Germinal center (tissue), 1 donor: ENCODE measurements at regions not wholly inside any gene's neighbourhood (a gene's known extent, or its start where the extent isn't known, plus 50 kb on each side); places are given as distances from the start of the nearest gene placed in this dataset.

Experiments used
- DNase-seq: peaks from one replicate; pipeline ENCODE4 v3.0.0; 2012; ENCODE audit warnings: mixed read lengths, low spot score

- DNase-seq = no peak
These were observed 594.9 kb downstream of the TECRL start for GRCh38 chr4:63814171-63814964.

GRCh38 chr4:63799166-63799565, 610.1 kb downstream of the TECRL start:
- DNase-seq = no peak

GRCh38 chr4:63795301-63795700, 613.9 kb downstream of the TECRL start:
- no peak for DNase-seq

- DNase-seq = no peak
These were observed 618.9 kb downstream of the TECRL start for GRCh38 chr4:63790377-63790776.

- no peak for DNase-seq
These were observed 621.0 kb downstream of the TECRL start for GRCh38 chr4:63788271-63788670.

- DNase-seq = no peak
These were observed 621.9 kb downstream of the TECRL start for GRCh38 chr4:63787326-63787725.

GRCh38 chr4:63786171-63786570, 623.1 kb downstream of the TECRL start:
- DNase-seq = no peak

- DNase-seq = no peak
These were observed 624.4 kb downstream of the TECRL start for GRCh38 chr4:63784822-63785221.

GRCh38 chr4:63777601-63778000, 631.6 kb downstream of the TECRL start:
- no peak for DNase-seq

GRCh38 chr4:63764400-63764799, 644.9 kb downstream of the TECRL start:
- no peak for DNase-seq

GRCh38 chr4:63757929-63758328, 651.3 kb downstream of the TECRL start:
- no peak for DNase-seq

GRCh38 chr4:63742882-63743281, 666.4 kb downstream of the TECRL start:
- DNase-seq = no peak

GRCh38 chr4:63729519-63729918, 679.7 kb downstream of the TECRL start:
- no peak for DNase-seq

GRCh38 chr4:63728480-63729177, 680.6 kb downstream of the TECRL start:
- DNase-seq = no peak

GRCh38 chr4:63717384-63717783, 691.9 kb downstream of the TECRL start:
- DNase-seq = no peak

GRCh38 chr4:63708661-63709060, 700.6 kb downstream of the TECRL start:
- no peak for DNase-seq

GRCh38 chr4:63700569-63700968, 708.7 kb downstream of the TECRL start:
- no peak for DNase-seq

- no peak for DNase-seq
These were observed 715.9 kb downstream of the TECRL start for GRCh38 chr4:63693321-63693720.

- DNase-seq = no peak
These were observed 730.8 kb downstream of the TECRL start for GRCh38 chr4:63678358-63678931.

GRCh38 chr4:63670735-63671134, 738.5 kb downstream of the TECRL start:
- DNase-seq = no peak

- DNase-seq = no peak
These were observed 745.4 kb downstream of the TECRL start for GRCh38 chr4:63663870-63664269.

GRCh38 chr4:63644396-63644795, 764.9 kb downstream of the TECRL start:
- no peak for DNase-seq

- no peak for DNase-seq
These were observed 772.0 kb downstream of the TECRL start for GRCh38 chr4:63637270-63637669.
